HG03558 (cell line): ENCODE measurements at regions not wholly inside any gene's neighbourhood (a gene's known extent, or its start where the extent isn't known, plus 50 kb on each side); places are given as distances from the start of the nearest gene placed in this dataset.
"Not testable (repeated sequence)": the region's sequence is repeated elsewhere in the genome, so short reads cannot be mapped to it uniquely, and the experiment has no call there.

Experiments
- ATAC-seq: cut with Tn5 transposase; IDR thresholded peaks from one replicate; pipeline ENCODE4 v1.9.1; 2021; ENCODE audit warnings: moderate number of reproducible peaks; ENCODE audit not compliant: unreplicated experiment; ENCODE audit errors: extremely low read depth

DNA sequence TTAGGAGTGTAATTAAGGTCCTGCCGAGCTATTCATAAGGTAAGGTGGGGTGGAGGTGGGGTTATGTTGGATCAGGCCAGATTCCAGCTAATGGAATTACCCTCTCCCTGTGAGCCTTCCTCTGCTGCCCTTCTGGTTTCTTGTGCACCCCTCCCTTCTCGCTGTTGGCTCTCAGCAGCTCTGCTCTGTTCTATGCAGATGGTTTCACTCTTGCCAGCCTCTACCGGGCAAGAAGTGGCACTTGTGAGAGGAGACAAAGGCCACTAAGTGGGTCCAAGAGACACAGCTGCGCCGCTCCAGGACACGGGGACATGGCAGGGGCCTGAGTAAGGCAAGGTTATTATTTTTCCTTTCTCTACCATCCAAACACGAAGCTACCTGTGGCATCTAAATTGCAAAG, 334.4 kb downstream of the EMP1 start:
- no peak for ATAC-seq

DNA sequence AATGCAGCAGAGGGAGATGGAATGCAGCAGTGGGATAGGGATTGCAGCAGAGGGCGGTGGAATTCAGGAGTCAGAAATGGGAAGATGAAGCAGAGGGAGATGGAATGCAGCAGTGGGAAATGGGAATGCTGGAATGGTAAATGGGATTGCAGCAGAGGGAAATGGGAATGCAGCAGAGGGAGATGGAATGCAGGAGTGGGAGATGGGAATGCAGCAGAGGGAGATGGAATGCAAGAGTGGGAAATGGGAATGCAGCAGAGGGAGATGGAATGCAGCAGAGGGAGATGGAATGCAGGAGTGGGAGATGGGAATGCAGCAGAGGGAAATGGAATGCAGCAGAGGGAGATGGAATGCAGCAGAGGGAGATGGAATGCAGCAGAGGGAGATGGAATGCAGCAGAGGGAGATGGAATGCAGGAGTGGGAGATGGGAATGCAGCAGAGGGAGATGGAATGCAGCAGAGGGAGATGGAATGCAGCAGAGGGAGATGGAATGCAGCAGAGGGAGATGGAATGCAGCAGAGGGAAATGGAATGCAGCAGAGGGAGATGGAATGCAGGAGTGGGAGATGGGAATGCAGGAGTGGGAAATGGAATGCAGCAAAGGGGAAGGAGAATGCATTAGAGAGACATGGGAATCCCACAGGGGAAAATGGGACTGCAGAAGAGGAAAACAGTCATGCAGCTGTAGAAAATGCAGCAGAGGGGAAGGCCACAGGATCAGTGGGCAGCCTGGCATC, 329.8 kb downstream of the EMP1 start:
- not testable (repeated sequence) for ATAC-seq

DNA sequence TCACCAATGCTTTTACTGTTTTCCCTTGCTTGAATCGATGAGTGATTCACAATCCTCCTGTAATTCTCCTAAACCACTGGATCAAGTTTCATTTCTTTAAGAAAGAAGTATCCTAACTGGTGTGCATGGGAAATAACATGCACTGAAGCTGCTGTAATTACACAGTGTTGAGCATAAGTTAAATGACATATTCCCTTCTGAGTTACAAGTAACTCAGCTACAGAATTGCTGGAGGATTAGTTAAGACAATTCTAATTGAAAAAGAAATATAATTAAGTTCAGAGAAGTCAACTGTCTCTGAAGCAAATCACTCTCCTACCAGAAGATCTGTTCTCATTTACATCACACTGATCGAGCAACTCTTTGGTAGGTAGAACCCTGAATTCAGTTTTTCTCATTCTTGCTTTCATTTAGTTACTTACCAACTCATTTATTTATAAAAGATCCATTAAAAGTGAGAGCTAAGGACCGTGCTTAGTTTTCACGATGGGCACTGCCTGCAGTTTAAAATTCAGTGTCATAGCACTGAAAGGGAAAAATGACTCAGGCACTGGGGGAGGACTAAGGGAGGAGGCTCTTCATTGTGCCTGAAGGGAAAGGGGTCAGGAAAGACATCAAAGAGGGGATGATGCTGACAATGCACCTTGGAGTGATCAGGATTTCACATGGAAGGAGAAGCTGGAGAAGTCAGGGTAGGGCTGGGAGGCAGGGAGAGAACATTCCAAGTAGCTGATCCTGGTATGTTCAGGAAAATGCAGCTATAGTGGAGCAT, 327.2 kb downstream of the EMP1 start:
- no peak for ATAC-seq

DNA sequence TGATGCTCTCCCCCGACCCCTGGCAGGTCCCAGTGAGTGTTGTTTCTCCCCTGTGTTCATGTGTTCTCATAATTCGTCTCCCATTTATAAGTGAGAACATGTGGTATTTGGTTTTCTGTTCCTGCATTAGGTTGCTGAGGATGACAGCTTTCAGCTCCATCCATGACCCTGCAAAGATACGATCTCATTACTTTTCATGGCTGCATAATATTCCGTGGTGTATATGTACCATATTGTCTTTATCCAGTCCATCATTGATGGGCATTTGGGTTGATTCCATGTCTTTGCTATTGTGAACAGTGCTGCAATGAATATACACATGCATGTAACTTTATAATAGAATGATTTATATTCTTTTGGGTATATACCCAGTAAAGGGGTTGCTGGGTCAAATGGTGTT, 321.5 kb downstream of the EMP1 start:
- ATAC-seq, result not testable (repeated sequence)

DNA sequence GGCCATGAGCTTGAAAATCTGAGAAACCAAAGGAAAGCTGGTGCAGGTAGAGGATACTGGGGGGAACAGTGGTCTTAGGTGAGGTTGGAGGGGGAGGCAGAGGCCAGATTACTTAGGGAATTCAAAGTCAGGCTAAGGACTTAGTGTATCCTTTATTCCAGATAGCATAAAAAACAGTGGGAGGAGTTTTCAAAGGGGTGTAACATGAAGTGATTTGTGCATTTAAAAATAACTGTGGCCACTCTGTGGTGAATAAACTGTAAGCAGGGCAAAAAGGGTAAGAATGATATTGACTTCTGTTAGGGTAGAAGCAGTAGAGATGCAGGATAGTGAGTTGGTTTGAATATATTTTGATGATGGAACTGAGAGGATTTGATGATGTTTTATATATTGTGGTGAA, 313.2 kb downstream of the EMP1 start:
- no peak for ATAC-seq

DNA sequence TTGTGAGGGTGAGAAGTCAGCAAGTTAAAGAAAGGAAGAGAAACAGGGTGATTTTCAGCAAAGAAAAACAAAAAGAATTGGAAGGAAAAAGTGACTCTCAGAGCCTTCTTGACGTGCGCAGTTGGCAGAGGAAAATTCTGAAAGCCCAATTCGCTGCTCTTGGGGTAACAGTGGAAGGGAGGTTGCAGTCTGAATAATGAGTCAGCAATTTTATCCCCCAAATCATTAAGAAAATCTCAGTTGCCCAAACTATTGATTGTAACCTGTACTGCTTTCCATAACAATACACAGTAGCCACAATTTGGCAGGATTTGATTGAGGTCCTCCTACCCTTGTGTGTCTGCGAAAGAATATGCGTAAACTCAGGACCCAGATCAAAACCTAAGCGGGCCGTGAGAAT, 309.1 kb downstream of the EMP1 start:
- no peak for ATAC-seq

DNA sequence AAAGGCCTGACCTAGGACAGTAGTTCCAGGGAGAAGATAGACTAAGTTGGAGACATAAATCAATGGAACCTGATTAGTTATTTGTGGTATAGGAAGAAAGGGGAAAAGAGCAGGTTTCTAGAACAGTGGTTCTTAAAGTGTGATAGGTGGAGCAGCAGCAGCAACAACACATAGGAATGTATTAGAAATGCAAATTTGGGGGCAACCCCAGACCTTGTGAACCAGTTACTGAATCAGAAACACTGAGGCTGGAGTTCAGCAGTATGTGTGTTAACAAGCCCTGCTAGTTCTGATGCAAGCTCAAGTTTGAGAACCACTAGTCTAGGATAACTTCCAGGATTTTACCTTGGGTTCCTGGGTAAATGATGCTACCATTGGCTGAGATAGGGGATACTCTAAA, 308.7 kb downstream of the EMP1 start:
- ATAC-seq, result no peak

DNA sequence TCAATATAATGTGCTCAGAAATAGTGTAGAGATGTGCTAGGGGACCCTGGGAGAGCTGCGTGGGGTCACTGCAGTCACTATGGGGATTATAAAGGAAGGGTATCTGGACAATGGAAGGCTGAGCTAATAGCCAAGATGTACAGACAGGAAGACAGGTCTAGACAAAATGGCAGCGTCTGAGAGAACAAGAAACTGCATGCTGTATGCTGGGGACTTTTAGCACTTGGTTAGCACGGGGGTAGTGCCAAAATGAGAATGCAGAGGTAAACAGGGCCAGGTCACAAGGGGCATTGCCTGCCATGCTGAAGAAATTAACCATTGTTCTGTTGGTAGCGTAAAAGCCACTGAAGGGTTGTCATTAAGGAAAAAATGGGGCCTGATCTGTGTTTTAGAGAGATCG, 308.2 kb downstream of the EMP1 start:
- no peak for ATAC-seq

DNA sequence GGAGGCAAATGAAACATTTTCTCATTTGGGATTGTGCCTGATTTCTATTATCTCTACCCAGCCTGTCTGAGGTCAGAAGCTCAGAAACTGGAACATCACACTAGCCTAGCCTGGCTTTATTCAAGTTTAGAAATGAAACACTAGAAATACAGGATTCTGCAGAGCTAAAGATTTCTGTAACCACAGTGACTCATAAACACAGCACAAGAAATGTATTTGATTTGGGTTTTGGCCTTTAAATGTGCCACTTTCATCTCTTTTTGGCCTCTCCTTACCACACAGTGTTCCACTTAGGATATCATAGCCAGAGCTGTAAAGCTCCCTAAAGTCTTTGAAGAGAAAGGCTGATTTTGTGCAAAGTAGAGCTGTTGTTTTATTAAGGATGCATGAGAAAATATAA, 307.5 kb downstream of the EMP1 start:
- peak; percentile 62 for ATAC-seq

DNA sequence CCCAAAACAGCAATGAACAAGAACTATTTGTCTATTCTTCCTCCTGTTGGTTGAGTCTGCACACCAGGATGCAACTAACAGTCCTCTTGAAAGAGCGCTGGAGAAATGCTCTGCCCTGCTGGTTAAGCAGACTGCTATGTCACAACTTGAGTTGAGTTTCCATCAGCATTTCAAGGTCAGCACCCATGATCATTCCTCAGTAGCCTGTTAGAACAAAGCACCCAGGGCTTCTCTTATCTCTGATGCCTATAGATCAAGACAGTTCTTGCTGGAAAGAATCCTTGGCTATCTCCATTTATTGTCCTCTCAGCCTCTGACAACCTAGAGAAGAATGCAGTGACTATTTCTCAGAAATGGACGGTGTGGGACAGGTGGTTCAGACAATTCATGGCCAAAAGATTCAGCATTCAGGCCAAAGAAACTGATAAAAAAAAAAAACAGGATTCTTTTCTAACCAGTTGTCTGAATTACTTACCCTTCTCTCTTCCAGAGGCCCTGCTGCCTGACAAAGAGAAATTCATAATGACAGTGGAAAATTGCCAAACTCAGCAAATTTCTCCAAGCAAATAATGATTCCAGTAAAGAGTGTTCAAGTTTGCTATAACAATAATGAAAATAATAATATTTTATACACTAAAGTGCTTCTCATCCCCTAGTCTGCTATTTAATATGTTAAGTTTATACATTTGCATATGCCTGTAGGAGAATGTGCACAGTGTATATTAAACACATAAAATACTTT, 306.7 kb downstream of the EMP1 start:
- ATAC-seq, result no peak

DNA sequence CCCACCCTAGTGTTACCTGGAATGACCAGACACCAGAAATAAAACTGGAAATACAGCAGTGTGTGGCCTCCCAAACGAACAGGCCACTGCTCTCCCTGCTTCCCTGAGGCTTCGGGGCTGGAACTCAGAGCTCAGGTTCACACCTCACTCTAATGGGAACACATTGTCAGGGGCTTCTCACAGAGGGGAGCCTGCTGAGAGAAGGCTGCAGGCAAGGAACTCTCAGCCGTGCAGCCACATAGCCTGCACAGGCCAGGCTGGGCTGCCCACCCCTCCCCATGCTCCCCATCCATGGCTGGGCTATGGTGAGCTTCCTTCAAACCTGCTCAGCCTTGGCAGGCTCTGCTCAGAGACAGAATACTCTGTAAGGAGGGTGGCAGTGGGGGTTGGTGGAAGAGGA, 302.5 kb downstream of the EMP1 start:
- ATAC-seq, result no peak

DNA sequence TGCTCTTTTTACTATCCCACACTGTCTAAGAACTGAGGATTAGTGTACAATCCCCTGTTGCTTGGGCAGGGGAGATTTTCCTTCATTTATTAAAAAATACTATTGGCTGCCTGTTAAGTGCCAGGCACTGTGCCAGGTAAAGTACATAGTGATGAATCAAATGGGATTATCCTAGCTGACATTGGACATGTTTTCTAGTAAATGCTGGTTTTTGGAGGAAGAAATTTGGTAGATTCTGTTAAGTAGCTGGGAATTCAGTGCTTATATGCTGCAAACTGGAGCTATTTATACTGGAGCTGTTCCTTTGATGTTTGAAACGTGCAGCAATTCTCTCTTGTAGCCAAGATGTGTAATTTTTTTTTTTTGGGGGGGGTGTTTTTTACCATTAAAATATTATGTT, 299.6 kb downstream of the EMP1 start:
- no peak for ATAC-seq

DNA sequence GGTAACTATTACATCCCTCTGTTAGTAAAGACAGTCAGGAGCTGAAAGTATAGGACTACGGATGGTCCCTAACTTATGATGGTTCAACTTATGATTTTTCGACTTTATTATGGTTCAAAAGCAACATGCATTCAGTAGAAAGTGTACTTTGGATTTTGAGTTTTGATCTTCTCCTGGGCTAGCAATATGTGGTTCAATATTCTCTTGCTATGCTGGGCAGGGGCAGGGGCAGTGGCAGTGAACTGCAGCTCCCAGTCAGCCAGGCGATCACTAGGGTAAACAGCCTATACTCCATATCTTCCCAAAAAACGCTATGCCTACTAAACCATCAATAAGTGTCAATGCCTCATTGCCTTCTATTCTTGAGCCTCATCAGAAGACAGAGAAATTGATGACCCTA, 292.7 kb downstream of the EMP1 start:
- no peak for ATAC-seq

DNA sequence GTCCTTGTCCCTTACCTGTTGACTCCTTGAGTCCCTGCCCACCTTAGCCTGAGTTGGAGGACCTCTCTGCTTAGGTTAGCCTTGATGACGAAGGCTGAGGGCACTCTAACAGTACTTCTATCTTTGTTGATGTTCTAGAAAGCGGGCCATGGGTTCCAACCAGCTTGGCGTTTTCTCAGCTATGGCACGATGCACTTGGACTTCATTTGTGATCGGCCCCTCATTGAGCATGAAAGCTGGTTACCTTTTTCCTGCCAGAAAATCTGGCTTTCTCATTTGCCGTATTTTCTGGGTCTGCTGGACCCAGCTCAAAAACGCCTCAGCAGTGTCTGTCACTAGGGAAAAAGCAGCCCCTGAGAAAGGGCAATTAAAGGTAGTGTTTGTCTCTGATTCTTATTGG, 290.8 kb downstream of the EMP1 start:
- ATAC-seq, result no peak

DNA sequence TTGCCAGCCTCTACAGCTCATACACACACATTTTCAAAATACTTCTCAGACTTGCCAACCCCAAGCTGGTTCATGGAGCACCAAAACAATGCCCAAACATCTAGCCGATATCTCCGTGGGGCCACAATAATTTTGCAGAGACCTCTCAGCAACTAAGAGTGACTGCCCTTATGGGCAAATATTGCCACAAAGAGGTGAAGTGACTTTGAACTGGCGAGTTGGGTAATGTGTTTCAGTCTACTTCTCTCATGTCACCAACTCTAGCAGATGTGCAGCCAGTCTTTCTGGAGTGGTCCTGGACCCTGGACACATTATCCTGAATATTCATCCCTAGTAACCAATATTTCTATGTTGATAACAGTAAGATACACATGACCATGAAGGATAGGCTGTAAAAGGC, 290.3 kb downstream of the EMP1 start:
- no peak for ATAC-seq

DNA sequence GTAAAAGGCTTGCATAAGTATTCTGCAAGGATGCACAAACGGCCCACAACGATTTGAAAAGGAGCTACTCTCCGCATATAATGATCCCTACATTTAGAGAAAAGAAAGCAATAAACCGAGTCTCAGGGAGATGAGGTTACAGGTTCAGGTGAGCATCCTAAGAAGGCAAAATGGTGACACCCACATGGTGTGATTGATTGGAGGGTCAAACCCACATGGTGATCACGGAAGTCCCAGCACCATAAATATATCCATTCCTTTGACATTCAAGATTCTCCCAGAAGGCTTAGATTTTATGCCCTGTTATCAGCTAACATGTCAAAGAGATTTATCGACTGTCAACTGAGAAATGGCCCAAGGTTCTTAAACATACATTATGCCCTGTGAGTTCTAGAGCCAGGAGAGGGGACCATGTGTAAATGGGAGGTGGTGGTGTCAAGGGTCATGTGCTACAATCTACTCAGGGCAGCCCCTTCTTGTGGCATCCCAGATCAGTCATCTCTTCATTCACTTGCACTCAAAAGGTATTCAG, 282.2 kb downstream of the EMP1 start:
- no peak for ATAC-seq

DNA sequence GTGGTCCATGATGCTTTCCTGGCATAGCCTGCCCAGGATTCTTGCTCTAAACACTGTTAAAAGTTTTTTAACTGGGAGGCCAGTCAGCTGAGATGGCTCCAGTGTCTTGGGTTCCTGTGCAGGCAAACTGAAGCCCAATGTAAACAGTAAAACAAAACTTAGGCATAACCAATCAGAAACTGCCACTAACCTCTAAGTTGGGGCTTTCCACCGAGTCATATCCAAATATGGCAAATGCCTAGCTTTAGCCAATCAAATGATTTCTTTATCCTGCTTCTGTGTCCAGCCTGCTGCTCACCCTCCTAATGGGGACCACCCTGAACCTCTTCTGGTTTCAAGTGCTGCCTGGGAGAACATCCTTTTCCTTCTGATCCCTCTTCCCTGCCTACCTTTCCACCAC, 277.9 kb downstream of the EMP1 start:
- no peak for ATAC-seq

DNA sequence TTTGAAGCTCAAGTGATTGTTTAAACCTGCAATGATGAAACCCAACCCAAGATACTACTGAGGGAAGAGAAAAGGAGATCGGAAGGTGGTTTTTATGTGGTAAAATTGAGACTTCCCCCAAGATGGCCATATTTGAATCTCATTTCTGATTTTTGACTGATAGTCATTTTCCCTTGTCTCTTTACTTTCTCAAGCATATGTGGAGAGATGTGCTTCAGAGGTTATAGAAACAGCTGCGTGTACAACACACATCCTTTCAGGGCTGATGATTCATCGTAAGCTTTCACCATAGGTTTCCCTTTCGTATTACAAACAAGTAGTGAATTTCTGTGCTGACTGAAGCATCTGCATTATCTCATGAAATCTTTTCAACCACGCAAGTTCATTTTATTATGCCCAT, 276.2 kb downstream of the EMP1 start:
- ATAC-seq, result peak; percentile 99

DNA sequence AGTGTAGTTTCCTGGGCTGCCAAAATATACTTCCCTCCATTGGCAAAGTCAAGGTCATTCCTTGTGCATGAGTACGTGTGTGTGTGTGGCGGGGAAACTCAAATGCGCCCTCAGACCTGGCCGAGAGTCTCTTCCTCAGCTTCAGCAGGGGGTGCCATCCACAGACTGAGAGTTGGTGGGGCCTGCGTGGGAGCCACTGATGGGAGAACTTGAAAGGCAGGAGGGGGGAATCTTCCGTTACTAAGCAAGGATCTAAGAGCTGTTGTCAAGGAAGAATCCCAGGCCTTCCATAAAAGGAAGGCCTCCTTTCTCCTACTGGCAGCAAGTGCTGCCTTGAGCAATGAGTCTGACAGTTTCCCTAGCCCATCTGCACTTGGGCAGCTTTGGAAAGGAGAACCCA, 274.9 kb downstream of the EMP1 start:
- ATAC-seq, result no peak

DNA sequence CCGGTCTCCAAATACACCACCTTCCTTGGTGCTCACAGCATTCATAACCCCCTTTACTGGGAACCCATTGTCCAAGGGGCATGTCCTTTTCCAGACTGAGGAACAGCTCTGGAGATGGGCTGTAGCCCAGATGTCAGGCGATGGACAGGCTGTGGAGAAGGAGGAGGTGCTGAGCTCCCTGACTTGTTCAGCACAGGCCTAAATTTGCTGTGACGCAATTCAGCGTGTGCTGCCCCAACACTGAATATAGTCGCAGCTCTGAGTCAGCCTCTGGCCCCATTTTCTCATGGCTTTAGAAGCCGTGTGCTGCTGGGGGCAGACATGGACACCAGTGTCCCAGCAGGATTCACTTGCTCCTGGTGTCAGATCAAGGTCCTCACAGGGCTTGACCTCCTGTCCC, 269.1 kb downstream of the EMP1 start:
- no peak for ATAC-seq

DNA sequence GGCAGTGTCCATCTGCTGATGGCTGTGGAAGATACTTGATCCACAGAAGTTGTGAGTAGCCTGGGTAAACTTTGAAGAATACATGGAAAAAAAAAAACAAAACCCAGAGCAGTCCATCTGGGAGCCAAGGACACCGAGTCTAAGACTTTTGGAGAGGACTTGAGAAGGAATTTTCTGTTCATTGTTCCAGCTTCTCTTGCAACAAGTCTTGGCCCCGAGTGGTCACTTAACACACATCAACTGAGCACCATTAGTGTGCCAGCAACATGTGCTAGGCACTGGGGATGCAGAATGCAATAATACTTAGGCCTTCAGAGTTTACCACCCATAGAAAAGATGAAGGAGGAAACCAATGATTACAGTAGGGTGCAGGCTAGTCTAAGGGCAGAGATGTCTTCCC, 266.7 kb downstream of the EMP1 start:
- no peak for ATAC-seq
